ENCODE measurements at regions not wholly inside any gene's neighbourhood (a gene's known extent, or its start where the extent isn't known, plus 50 kb on each side); places are given as distances from the start of the nearest gene placed in this dataset.
A peak's percentile ranks its signal among the peaks of the same experiment; 100 is the strongest.
"Not testable (repeated sequence)": the region's sequence is repeated elsewhere in the genome, so short reads cannot be mapped to it uniquely, and the experiment has no call there.

DNA sequence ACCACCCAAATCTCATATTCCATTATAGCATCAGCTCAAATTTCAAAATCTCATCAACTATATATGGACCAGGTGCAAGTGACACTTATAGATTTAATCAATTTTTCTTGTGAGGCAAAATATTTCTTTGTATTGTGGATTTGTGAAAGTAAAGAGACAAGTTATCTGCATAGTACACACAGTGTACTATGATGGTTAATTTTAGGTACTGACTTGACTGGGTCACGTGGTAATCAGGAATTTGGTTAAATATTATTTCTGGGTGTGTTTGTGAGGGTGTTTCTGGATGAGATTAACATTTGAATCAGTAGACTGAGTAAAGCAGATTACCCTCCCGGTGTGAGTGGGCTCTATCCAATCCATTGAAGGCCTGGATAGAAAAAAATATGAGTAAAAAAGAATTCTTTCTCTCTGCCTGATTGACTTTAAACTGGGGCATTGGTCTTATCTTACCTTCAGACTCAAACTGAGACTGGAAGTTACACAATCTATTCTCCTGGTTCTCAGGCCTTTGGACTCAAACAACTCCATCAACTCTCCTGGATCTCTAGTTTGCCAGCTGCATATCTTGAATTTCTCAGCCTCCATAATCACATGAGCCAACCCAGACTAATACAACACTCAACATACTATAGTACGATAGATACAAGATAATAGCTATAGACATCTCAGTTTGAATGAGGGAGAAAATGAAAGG lies 799.9 kb downstream of the NAP1L3 start:
- H3K36me3 ChIP-seq (ENCODE audit: low read depth); H3F3A ChIP-seq (ENCODE audit: insufficient read depth, low read depth); H3K9me3 ChIP-seq (ENCODE audit: insufficient read depth, low read depth); DNase-seq; H4K20me1 ChIP-seq (ENCODE audit: insufficient read depth); POLR2A ChIA-PET (ENCODE audit: unreplicated experiment); H2AFZ ChIP-seq; intact Hi-C loops (cut with micrococcal nuclease; ENCODE audit: unreplicated experiment); H3K4me2 ChIP-seq; H3K27ac ChIP-seq; CTCF ChIA-PET; BruUV-seq (replicated peaks); H3K4me1 ChIP-seq (replicated peaks; ENCODE audit: insufficient read depth); H3K27me3 ChIP-seq (ENCODE audit: insufficient read depth, low read depth); H3K79me2 ChIP-seq (ENCODE audit: low read depth); H3K4me3 ChIP-seq; H3K9me2 ChIP-seq (ENCODE audit: insufficient read depth): not testable (repeated sequence)

DNA sequence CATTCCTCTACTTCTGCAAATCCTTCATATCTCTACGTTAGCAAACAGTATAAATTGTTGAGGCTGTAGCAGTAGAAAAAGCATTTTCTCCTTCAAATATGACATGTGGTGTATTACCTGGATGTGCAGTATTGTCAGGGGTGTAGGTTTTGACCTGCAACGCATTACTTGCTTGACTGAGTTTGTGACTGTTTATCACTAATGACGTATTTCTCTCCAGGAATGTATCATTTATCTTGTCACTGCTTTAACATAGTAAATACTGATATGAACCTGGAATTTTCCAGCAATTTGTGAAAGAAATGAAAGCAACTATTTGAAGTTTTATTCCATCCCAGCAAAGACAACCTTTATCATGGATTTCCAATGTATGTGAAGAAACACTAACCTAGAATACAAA lies 823.4 kb downstream of the NAP1L3 start:
- H3K9me2 ChIP-seq (ENCODE audit: insufficient read depth) = not testable (repeated sequence)

DNA sequence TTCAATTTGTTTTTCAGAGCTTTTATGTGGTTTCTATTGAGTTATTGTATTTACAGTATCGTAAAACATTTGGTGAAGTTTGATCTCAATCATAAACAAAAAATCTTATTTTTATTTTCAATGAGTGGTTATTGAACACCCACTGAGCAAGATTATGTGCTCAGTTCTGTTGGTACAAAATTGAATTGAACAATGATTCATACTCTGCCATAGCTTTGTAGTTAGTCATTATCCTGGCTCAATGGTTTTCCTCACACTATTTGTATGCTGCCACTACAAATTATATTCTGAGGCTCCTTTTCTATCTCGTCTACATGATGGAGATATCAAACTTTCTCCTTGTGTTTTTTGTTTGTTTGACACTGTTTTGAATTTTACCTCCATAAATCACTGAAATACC lies 829.5 kb downstream of the NAP1L3 start:
- CTCF ChIA-PET; H3K9me2 ChIP-seq (ENCODE audit: insufficient read depth); H3K27me3 ChIP-seq (ENCODE audit: insufficient read depth, low read depth); H3K4me3 ChIP-seq; POLR2A ChIA-PET (ENCODE audit: unreplicated experiment); H2AFZ ChIP-seq; H3F3A ChIP-seq (ENCODE audit: insufficient read depth, low read depth); H3K27ac ChIP-seq; H3K79me2 ChIP-seq (ENCODE audit: low read depth); H4K20me1 ChIP-seq (ENCODE audit: insufficient read depth); BruUV-seq (replicated peaks); H3K4me1 ChIP-seq (replicated peaks; ENCODE audit: insufficient read depth); H3K9me3 ChIP-seq (ENCODE audit: insufficient read depth, low read depth); H3K4me2 ChIP-seq; H3K36me3 ChIP-seq (ENCODE audit: low read depth); intact Hi-C loops (cut with micrococcal nuclease; ENCODE audit: unreplicated experiment); DNase-seq: not testable (repeated sequence)

More for the DNA sequence above, 823.4 kb downstream of the NAP1L3 start:
- BruUV-seq (replicated peaks); H3K4me3 ChIP-seq; CTCF ChIA-PET; H3K36me3 ChIP-seq (ENCODE audit: low read depth); intact Hi-C loops (cut with micrococcal nuclease; ENCODE audit: unreplicated experiment); H4K20me1 ChIP-seq (ENCODE audit: insufficient read depth); DNase-seq; H2AFZ ChIP-seq; POLR2A ChIA-PET (ENCODE audit: unreplicated experiment); H3K4me1 ChIP-seq (replicated peaks; ENCODE audit: insufficient read depth); H3K4me2 ChIP-seq; H3K9me3 ChIP-seq (ENCODE audit: insufficient read depth, low read depth); H3K27me3 ChIP-seq (ENCODE audit: insufficient read depth, low read depth); H3F3A ChIP-seq (ENCODE audit: insufficient read depth, low read depth); H3K27ac ChIP-seq; H3K79me2 ChIP-seq (ENCODE audit: low read depth): not testable (repeated sequence)

DNA sequence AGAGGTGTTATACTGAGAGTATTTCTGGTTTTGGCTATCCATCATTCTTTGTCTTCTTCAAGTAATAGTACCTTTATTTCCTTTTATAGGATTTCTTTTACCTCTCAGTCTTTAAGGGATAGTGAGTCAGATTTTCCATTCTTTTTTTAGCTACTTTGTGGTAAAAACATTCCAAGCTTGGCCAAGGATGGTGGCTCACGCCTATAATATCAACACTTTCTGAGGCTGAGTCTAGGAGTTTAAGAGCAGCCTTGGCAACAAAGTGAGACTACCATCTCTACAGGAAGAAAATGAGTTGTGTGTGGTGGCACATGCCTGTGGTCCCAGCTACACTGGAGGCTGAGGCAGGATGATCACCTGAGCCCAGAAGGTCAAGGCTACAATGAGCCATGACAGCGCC lies 840.6 kb downstream of the NAP1L3 start:
- H3K27ac ChIP-seq; H3K4me2 ChIP-seq; H2AFZ ChIP-seq; H3K4me1 ChIP-seq (replicated peaks; ENCODE audit: insufficient read depth); DNase-seq; BruUV-seq (replicated peaks); H3F3A ChIP-seq (ENCODE audit: insufficient read depth, low read depth); intact Hi-C loops (cut with micrococcal nuclease; ENCODE audit: unreplicated experiment); H3K36me3 ChIP-seq (ENCODE audit: low read depth); H3K9me3 ChIP-seq (ENCODE audit: insufficient read depth, low read depth); H4K20me1 ChIP-seq (ENCODE audit: insufficient read depth); H3K9me2 ChIP-seq (ENCODE audit: insufficient read depth); H3K79me2 ChIP-seq (ENCODE audit: low read depth); H3K27me3 ChIP-seq (ENCODE audit: insufficient read depth, low read depth); POLR2A ChIA-PET (ENCODE audit: unreplicated experiment); H3K4me3 ChIP-seq; CTCF ChIA-PET: not testable (repeated sequence)

DNA sequence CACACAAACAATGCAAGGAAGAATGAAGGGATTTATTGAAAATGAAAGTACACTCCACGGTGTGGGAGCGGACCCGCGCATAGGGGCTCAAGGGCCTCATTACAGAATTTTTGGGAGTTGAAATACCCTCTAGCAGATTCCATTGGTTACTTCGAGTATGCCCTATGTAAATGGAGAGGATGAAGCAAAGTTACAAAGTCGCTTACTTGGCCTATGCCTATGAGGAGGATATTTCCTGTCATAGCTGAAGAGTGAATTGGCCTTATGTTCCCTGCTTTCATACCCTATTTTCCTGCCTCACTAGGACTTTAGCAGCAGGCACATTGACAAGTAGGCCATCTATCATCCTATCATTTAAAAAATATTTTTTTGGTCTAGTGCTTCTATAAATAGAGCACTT lies 843.3 kb downstream of the NAP1L3 start:
- H2AFZ ChIP-seq; H3K9me3 ChIP-seq (ENCODE audit: insufficient read depth, low read depth); CTCF ChIA-PET; H3K9me2 ChIP-seq (ENCODE audit: insufficient read depth); H4K20me1 ChIP-seq (ENCODE audit: insufficient read depth); H3K27ac ChIP-seq; H3K4me1 ChIP-seq (replicated peaks; ENCODE audit: insufficient read depth); intact Hi-C loops (cut with micrococcal nuclease; ENCODE audit: unreplicated experiment); H3K36me3 ChIP-seq (ENCODE audit: low read depth); H3K27me3 ChIP-seq (ENCODE audit: insufficient read depth, low read depth); DNase-seq; H3K79me2 ChIP-seq (ENCODE audit: low read depth); POLR2A ChIA-PET (ENCODE audit: unreplicated experiment); H3F3A ChIP-seq (ENCODE audit: insufficient read depth, low read depth); BruUV-seq (replicated peaks): not testable (repeated sequence)
- H3K4me2 ChIP-seq = peak overlapping the region; percentile 62
- H3K4me3 ChIP-seq = peak overlapping the region; percentile 31; the same call in 1 of the 2 replicates

DNA sequence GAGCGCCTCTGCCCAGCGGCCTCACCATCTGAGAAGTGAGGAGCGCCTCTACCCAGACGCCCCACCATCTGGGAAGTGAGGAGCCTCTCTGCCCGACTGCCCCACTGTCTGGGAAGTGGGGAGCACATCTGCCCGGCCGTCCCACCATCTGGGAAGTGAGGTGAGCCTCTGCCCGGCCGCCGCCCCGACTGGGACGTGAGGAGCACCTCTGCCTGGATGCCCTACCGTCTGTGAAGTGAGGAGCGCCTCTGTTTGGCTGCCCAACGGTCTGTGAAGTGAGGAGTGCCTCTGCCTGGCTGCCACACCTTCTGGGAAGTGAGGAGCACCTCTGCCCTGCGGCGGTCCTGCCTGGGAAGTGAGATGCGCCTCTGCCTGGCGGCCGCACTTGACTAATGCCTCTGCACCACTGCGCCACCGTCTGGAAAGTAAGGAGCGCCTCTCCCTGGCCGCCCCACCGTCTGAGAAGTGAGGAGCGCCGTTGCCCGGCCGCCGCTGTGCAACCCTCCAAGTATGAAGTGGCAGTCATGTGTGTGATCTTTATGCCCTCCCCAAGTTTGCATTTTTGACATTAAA lies 851.7 kb downstream of the NAP1L3 start:
- H3K4me2 ChIP-seq; H2AFZ ChIP-seq; H3K27me3 ChIP-seq (ENCODE audit: insufficient read depth, low read depth); POLR2A ChIA-PET (ENCODE audit: unreplicated experiment); H3K79me2 ChIP-seq (ENCODE audit: low read depth); DNase-seq; intact Hi-C loops (cut with micrococcal nuclease; ENCODE audit: unreplicated experiment); BruUV-seq (replicated peaks); H3K27ac ChIP-seq; CTCF ChIA-PET; H3K9me3 ChIP-seq (ENCODE audit: insufficient read depth, low read depth); H4K20me1 ChIP-seq (ENCODE audit: insufficient read depth); H3K9me2 ChIP-seq (ENCODE audit: insufficient read depth); H3K4me1 ChIP-seq (replicated peaks; ENCODE audit: insufficient read depth); H3F3A ChIP-seq (ENCODE audit: insufficient read depth, low read depth); H3K36me3 ChIP-seq (ENCODE audit: low read depth); H3K4me3 ChIP-seq: not testable (repeated sequence)

DNA sequence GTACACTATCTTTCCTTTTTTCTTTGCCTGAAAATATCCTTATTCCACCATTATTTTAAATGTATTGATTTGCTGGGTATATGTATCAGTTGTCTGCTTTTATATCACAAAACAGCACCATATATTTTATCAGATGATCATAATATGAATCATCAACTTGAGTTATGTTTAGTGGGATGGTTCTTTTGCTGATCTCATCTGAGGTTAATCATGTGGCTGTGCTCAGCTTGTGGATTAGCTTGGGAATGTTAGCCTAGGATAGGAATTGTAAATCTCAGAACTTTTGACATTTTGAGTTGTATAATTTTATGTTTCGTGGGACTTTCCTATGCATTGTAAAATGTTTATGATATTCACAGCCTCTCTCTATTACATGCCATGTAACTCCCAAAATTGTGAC lies 881.3 kb downstream of the NAP1L3 start:
- H3F3A ChIP-seq (ENCODE audit: insufficient read depth, low read depth); BruUV-seq (replicated peaks); H3K9me3 ChIP-seq (ENCODE audit: insufficient read depth, low read depth); intact Hi-C loops (cut with micrococcal nuclease; ENCODE audit: unreplicated experiment); H3K9me2 ChIP-seq (ENCODE audit: insufficient read depth); H3K27me3 ChIP-seq (ENCODE audit: insufficient read depth, low read depth); POLR2A ChIA-PET (ENCODE audit: unreplicated experiment); H3K27ac ChIP-seq; H3K4me1 ChIP-seq (replicated peaks; ENCODE audit: insufficient read depth); H4K20me1 ChIP-seq (ENCODE audit: insufficient read depth); DNase-seq; H3K79me2 ChIP-seq (ENCODE audit: low read depth); CTCF ChIA-PET; H2AFZ ChIP-seq; H3K36me3 ChIP-seq (ENCODE audit: low read depth); H3K4me2 ChIP-seq; H3K4me3 ChIP-seq: not testable (repeated sequence)
